IMR-90 (cell line): ENCODE measurements at regions not wholly inside any gene's neighbourhood (a gene's known extent, or its start where the extent isn't known, plus 50 kb on each side); places are given as distances from the start of the nearest gene placed in this dataset.

Experiments used
- ATAC-seq: fragments of 200-7000 bp; cut with Tn5 transposase; 2 replicates; pipeline ENCODE4 v1.9.1; 2020; ENCODE audit warnings: low read depth, mild to moderate bottlenecking, moderate library complexity
- BruUV-seq: library from RNA; stranded (reverse); fragments of 400-500 nt; replicated peaks from 2 replicates; lab custom pipeline; 2021; lab: Mats Ljungman, UMichigan
- CTCF ChIA-PET: fragments of 300-600 bp; formaldehyde crosslinking; extraction: SDS; loops from one replicate; lab custom pipeline; 2021; ENCODE audit warnings: antibody characterized with exemption; lab: Yijun Ruan, JAX
- POLR2A ChIA-PET: fragments of 300-600 bp; sonication (Branson Sonifier 250); formaldehyde crosslinking; loops from one replicate; lab custom pipeline; 2022; ENCODE audit warnings: antibody characterized with exemption; ENCODE audit not compliant: unreplicated experiment; lab: Charles Lee
- DNase-seq: peaks from one replicate; pipeline ENCODE4 v3.0.0; 2013
- H2AFZ ChIP-seq: replicated peaks from 2 replicates; pipeline ENCODE3; 2013; ENCODE audit warnings: low read length, mild to moderate bottlenecking; ENCODE audit not compliant: poor library complexity
- H2AK5ac ChIP-seq: 2 replicates; pipeline ENCODE4 v1.6.1; 2013; ENCODE audit warnings: low read depth, low read length, inconsistent platforms
- H2AK9ac ChIP-seq: replicated peaks from 2 replicates; pipeline ENCODE3; 2013; ENCODE audit warnings: mild to moderate bottlenecking, low read depth, low read length, moderate library complexity; ENCODE audit not compliant: poor library complexity
- H2BK120ac ChIP-seq: 2 replicates; pipeline ENCODE4 v1.6.1; 2013; ENCODE audit warnings: low read depth, low read length, inconsistent platforms
- H2BK15ac ChIP-seq: 3 replicates; pipeline ENCODE4 v1.6.1; 2013; ENCODE audit warnings: low read depth, low read length, inconsistent platforms
- H2BK20ac ChIP-seq: 2 replicates; pipeline ENCODE4 v1.6.1; 2013; ENCODE audit warnings: low read depth, mild to moderate bottlenecking, inconsistent platforms, low read length, moderate library complexity
- H2BK5ac ChIP-seq: 2 replicates; pipeline ENCODE4 v1.6.1; 2013; ENCODE audit warnings: mild to moderate bottlenecking, low read depth, low read length, inconsistent platforms; ENCODE audit not compliant: poor library complexity, severe bottlenecking
- H3K14ac ChIP-seq: replicated peaks from 2 replicates; pipeline ENCODE4 v1.6.1; 2013; ENCODE audit warnings: low read depth, low read length, inconsistent platforms
- H3K18ac ChIP-seq: 2 replicates; pipeline ENCODE4 v1.6.1; 2013; ENCODE audit warnings: low read depth, low read length, control low read depth
- H3K23ac ChIP-seq: 2 replicates; pipeline ENCODE4 v1.6.1; 2013; ENCODE audit warnings: low read depth, low read length, inconsistent platforms
- H3K27ac ChIP-seq: 2 replicates; pipeline ENCODE4 v1.5.1; 2013; ENCODE audit warnings: mild to moderate bottlenecking, control low read depth, low read length; ENCODE audit not compliant: insufficient read depth
- H3K27me3 ChIP-seq: 2 replicates; pipeline ENCODE4 v1.6.1; 2013; ENCODE audit warnings: low read length; ENCODE audit not compliant: control insufficient read depth, insufficient read depth
- H3K36me3 ChIP-seq: 2 replicates; pipeline ENCODE4 v1.6.1; 2013; ENCODE audit warnings: low read length, mixed read lengths; ENCODE audit not compliant: control insufficient read depth, insufficient read depth
- H3K4ac ChIP-seq: 2 replicates; pipeline ENCODE4 v1.6.1; 2013; ENCODE audit warnings: low read depth, low read length, inconsistent platforms
- H3K4me1 ChIP-seq: 2 replicates; pipeline ENCODE4 v1.6.1; 2013; ENCODE audit warnings: low read length, mixed read lengths; ENCODE audit not compliant: control insufficient read depth, insufficient read depth
- H3K4me2 ChIP-seq: 2 replicates; pipeline ENCODE4 v1.6.1; 2013; ENCODE audit warnings: low read depth, mild to moderate bottlenecking, control low read depth, low read length, moderate library complexity
- H3K4me3 ChIP-seq: 2 replicates; pipeline ENCODE4 v1.5.1; 2013; ENCODE audit warnings: low read depth, mild to moderate bottlenecking, control low read depth, low read length, moderate library complexity; ENCODE audit not compliant: insufficient read depth
- H3K56ac ChIP-seq: 2 replicates; pipeline ENCODE4 v1.6.1; 2013; ENCODE audit warnings: low read length, inconsistent platforms; ENCODE audit not compliant: insufficient read depth; ENCODE audit errors: extremely low read depth
- H3K79me1 ChIP-seq, 2 experiments: 2 replicates each; pipeline ENCODE4 v1.6.1; 2013; ENCODE audit warnings: low read length in 2 of 2, inconsistent platforms in 1 of 2, low read depth in 1 of 2
- H3K9ac ChIP-seq: 2 replicates; pipeline ENCODE4 v1.6.1; 2013; ENCODE audit warnings: low read depth, low read length, control low read depth
- H3K9me1 ChIP-seq: 2 replicates; pipeline ENCODE4 v1.6.1; 2013; ENCODE audit warnings: low read length, inconsistent platforms; ENCODE audit not compliant: insufficient read depth
- H3K9me3 ChIP-seq: 2 replicates; pipeline ENCODE4 v1.6.1; 2013; ENCODE audit warnings: low read length; ENCODE audit not compliant: control insufficient read depth, insufficient read depth
- H4K20me1 ChIP-seq: 2 replicates; pipeline ENCODE4 v1.6.1; 2013; ENCODE audit warnings: low read length, inconsistent platforms; ENCODE audit not compliant: insufficient read depth
- H4K5ac ChIP-seq: 2 replicates; pipeline ENCODE4 v1.6.1; 2013; ENCODE audit warnings: mild to moderate bottlenecking, low read depth, low read length, control low read depth
- H4K8ac ChIP-seq, 2 experiments: 2 replicates each; pipeline ENCODE4 v1.6.1; 2013; ENCODE audit warnings: low read depth in 2 of 2, low read length in 2 of 2, control low read depth in 1 of 2, inconsistent platforms in 1 of 2
- H4K91ac ChIP-seq: 2 replicates; pipeline ENCODE4 v1.6.1; 2013; ENCODE audit warnings: low read depth, low read length, inconsistent platforms; ENCODE audit not compliant: insufficient read depth
- BHLHE40 ChIP-seq: fragments of 150-350 bp; IDR thresholded peaks from 2 replicates; pipeline ENCODE4 v1.6.1; 2016; ENCODE audit warnings: mild to moderate bottlenecking, low read depth, low read length
- CEBPB ChIP-seq: IDR thresholded peaks from 2 replicates; pipeline ENCODE4 v1.6.1; 2012; ENCODE audit warnings: low read depth, low read length, improper control_type of control experiment
- CHD1 ChIP-seq: IDR thresholded peaks from 2 replicates; pipeline ENCODE4 v1.6.1; 2012; ENCODE audit warnings: low read depth, low read length, improper control_type of control experiment
- CTCF ChIP-seq: conservative IDR thresholded peaks from 2 replicates; pipeline ENCODE4 v1.5.1; 2012; ENCODE audit warnings: mild to moderate bottlenecking, low read depth, low read length, improper control_type of control experiment
- MAFK ChIP-seq: IDR thresholded peaks from 2 replicates; pipeline ENCODE4 v1.6.1; 2012; ENCODE audit warnings: low read depth, low read length, improper control_type of control experiment
- MAZ ChIP-seq: IDR thresholded peaks from 2 replicates; pipeline ENCODE4 v1.6.1; 2012; ENCODE audit warnings: low read depth, mild to moderate bottlenecking, low read length, improper control_type of control experiment, moderate library complexity, borderline replicate concordance
- MXI1 ChIP-seq: IDR thresholded peaks from 2 replicates; pipeline ENCODE4 v1.6.1; 2012; ENCODE audit warnings: low read depth, mild to moderate bottlenecking, low read length, moderate library complexity, borderline replicate concordance
- NFE2L2 ChIP-seq: fragments of 150-350 bp; IDR thresholded peaks from 2 replicates; pipeline ENCODE4 v1.6.1; 2016; ENCODE audit warnings: low read depth, mild to moderate bottlenecking, low read length
- POLR2A ChIP-seq: IDR thresholded peaks from 2 replicates; pipeline ENCODE4 v1.6.1; 2012; ENCODE audit warnings: mild to moderate bottlenecking, low read depth, low read length
- RAD21 ChIP-seq: IDR thresholded peaks from 2 replicates; pipeline ENCODE4 v1.6.1; 2012; ENCODE audit warnings: low read length, improper control_type of control experiment
- RFX5 ChIP-seq: IDR thresholded peaks from 2 replicates; pipeline ENCODE4 v1.8.0; 2012; ENCODE audit warnings: low read depth, mild to moderate bottlenecking, low read length, moderate library complexity
- SMC3 ChIP-seq: fragments of 150-350 bp; IDR thresholded peaks from 2 replicates; pipeline ENCODE4 v1.6.1; 2016; ENCODE audit warnings: low read depth, mild to moderate bottlenecking, antibody characterized with exemption, low read length, moderate library complexity
- USF2 ChIP-seq: fragments of 150-350 bp; IDR thresholded peaks from 2 replicates; pipeline ENCODE4 v1.6.1; 2017; ENCODE audit warnings: mild to moderate bottlenecking, antibody characterized with exemption, low read length, low read depth
- WGBS, 2 experiments: methylation state at CpG; one replicate each; pipeline versions ENCODE4 v1.1.5 to v1.1.7; 2013; ENCODE audit warnings: missing lambda C conversion rate in 2 of 2; ENCODE audit not compliant: insufficient read length in 1 of 2; ENCODE audit errors: extremely low coverage in 2 of 2; 5-methylcytosine and 5-hydroxymethylcytosine counted together
- dilution Hi-C: fragments of 300-500 bp; cut with HindIII; formaldehyde crosslinking; loops from one replicate; pipeline ENCODE4 v1.14.3; 2018; ENCODE audit warnings: low sequenced_read_pairs; ENCODE audit not compliant: unreplicated experiment
- in situ Hi-C: fragments of 300-500 bp; cut with MboI; formaldehyde crosslinking; loops from 3 replicates; pipeline ENCODE4 v1.14.3; 2019; ENCODE audit warnings: low sequenced_read_pairs, inconsistent platforms, mixed read lengths
- intact Hi-C: fragments of 100-400 bp; cut with micrococcal nuclease; formaldehyde crosslinking; loops from 2 replicates; pipeline ENCODE4 v1.10.0; 2022
- TF ChIP-seq, protein P1 (sequence below): fragments of 150-350 bp; IDR thresholded peaks from 2 replicates; pipeline ENCODE4 v1.6.1; 2016; ENCODE audit warnings: low read depth, mild to moderate bottlenecking, low read length, moderate library complexity, borderline replicate concordance

GRCh38 chr12:92394895-92395294 lies 249.2 kb upstream of the BTG1 start:
- H2AFZ ChIP-seq: no peak overlapping the region
- ChIA-PET POLR2A (no interaction called here), CTCF (no interaction called here)
- no peak overlapping the region for H4K91ac ChIP-seq
- H3K27ac ChIP-seq: no peak overlapping the region
- H3K9ac ChIP-seq: no peak overlapping the region
- no peak overlapping the region for H3K4me2 ChIP-seq
- H2BK5ac ChIP-seq: no peak overlapping the region
- no peak overlapping the region for H4K5ac ChIP-seq
- H3K4me3 ChIP-seq: no peak overlapping the region
- in situ Hi-C loops (no loop called here), intact Hi-C loops (no loop called here), dilution Hi-C loops (no loop called here)
- peaks cover 2% of the 10 kb centered on the region; the same call in 1 of the 2 replicates for H3K9me1 ChIP-seq
- H3K27me3 ChIP-seq: peaks cover 2% of the 10 kb centered on the region; the same call in 1 of the 2 replicates
- no peaks in the 10 kb centered on the region for H3K4me1 ChIP-seq
- ATAC-seq (no peak), DNase-seq (no peak)
- no peak overlapping the region for H3K18ac ChIP-seq
- no TSS peak for BruUV-seq
- H3K9me3 ChIP-seq: peaks cover 11% of the 10 kb centered on the region
- no peak overlapping the region for H3K4ac ChIP-seq
- H3K14ac ChIP-seq: no peak overlapping the region
- H2BK20ac ChIP-seq: no peak overlapping the region
- no peak overlapping the region for H2BK15ac ChIP-seq
- TF ChIP-seq USF2: no peak
- TF ChIP-seq RFX5: no peak
- no peak for TF ChIP-seq MAZ
- no peak for TF ChIP-seq BHLHE40
- TF ChIP-seq NFE2L2: no peak
- TF ChIP-seq RAD21: no peak
- TF ChIP-seq CHD1: no peak
- TF ChIP-seq CTCF: no peak
- TF ChIP-seq CEBPB: no peak
- TF ChIP-seq MAFK: no peak
- no peak for TF ChIP-seq POLR2A
- TF ChIP-seq SMC3: no peak
- no peak for TF ChIP-seq MXI1
- TF ChIP-seq, protein P1, sequence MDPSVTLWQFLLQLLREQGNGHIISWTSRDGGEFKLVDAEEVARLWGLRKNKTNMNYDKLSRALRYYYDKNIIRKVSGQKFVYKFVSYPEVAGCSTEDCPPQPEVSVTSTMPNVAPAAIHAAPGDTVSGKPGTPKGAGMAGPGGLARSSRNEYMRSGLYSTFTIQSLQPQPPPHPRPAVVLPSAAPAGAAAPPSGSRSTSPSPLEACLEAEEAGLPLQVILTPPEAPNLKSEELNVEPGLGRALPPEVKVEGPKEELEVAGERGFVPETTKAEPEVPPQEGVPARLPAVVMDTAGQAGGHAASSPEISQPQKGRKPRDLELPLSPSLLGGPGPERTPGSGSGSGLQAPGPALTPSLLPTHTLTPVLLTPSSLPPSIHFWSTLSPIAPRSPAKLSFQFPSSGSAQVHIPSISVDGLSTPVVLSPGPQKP: no peak
- H3K36me3 ChIP-seq: no peaks in the 10 kb centered on the region
- no peaks in the 10 kb centered on the region for H3K79me1 ChIP-seq
- no peaks in the 10 kb centered on the region for H4K20me1 ChIP-seq
- H4K8ac ChIP-seq: no peak overlapping the region
- no peak overlapping the region for H3K56ac ChIP-seq
- no CpG with 5 or more reads among the region's 1 CpG for WGBS, 2 experiments
- no peak overlapping the region for H3K23ac ChIP-seq
- H2AK9ac ChIP-seq: no peak overlapping the region
- H2BK120ac ChIP-seq: no peak overlapping the region
- no peak overlapping the region for H2AK5ac ChIP-seq
